HG03064 (cell line): ENCODE measurements at regions not wholly inside any gene's neighbourhood (a gene's known extent, or its start where the extent isn't known, plus 50 kb on each side); places are given as distances from the start of the nearest gene placed in this dataset.

ENCODE experiments used
- ATAC-seq: cut with Tn5 transposase; IDR thresholded peaks from one replicate; pipeline ENCODE4 v1.9.1; 2021; ENCODE audit warnings: low read depth; ENCODE audit not compliant: unreplicated experiment

- ATAC-seq: no peak
Measured at GRCh38 chr4:189050643-189051042, 890.0 kb upstream of the FRG1 start.

GRCh38 chr4:189053621-189054020 is 887.1 kb upstream of the FRG1 start:
- no peak for ATAC-seq

GRCh38 chr4:189060104-189060503 is 880.6 kb upstream of the FRG1 start:
- no peak for ATAC-seq

- ATAC-seq: no peak
Measured at GRCh38 chr4:189062047-189062820, 878.4 kb upstream of the FRG1 start.

- no peak for ATAC-seq
Measured at GRCh38 chr4:189069772-189070171, 870.9 kb upstream of the FRG1 start.

- no peak for ATAC-seq
Measured at GRCh38 chr4:189071241-189071640, 869.4 kb upstream of the FRG1 start.

GRCh38 chr4:189073739-189074138 is 866.9 kb upstream of the FRG1 start:
- ATAC-seq: no peak

- no peak for ATAC-seq
Measured at GRCh38 chr4:189081826-189082225, 858.8 kb upstream of the FRG1 start.

GRCh38 chr4:189083769-189084168 is 856.9 kb upstream of the FRG1 start:
- ATAC-seq: no peak

GRCh38 chr4:189084671-189085070 is 856.0 kb upstream of the FRG1 start:
- ATAC-seq: no peak

GRCh38 chr4:189087971-189088370 is 852.7 kb upstream of the FRG1 start:
- ATAC-seq: no peak

GRCh38 chr4:189088780-189089179 is 851.9 kb upstream of the FRG1 start:
- ATAC-seq: no peak

GRCh38 chr4:189090174-189090814 is 850.4 kb upstream of the FRG1 start:
- no peak for ATAC-seq

GRCh38 chr4:189092581-189092980 is 848.1 kb upstream of the FRG1 start:
- ATAC-seq: no peak

GRCh38 chr4:189096108-189096507 is 844.6 kb upstream of the FRG1 start:
- ATAC-seq: no peak

- no peak for ATAC-seq
Measured at GRCh38 chr4:189096717-189097116, 844.0 kb upstream of the FRG1 start.

GRCh38 chr4:189098932-189099696 is 841.6 kb upstream of the FRG1 start:
- ATAC-seq: no peak

- ATAC-seq: no peak
Measured at GRCh38 chr4:189113389-189113888, 827.2 kb upstream of the FRG1 start.

GRCh38 chr4:189117426-189117825 is 823.2 kb upstream of the FRG1 start:
- ATAC-seq: no peak

GRCh38 chr4:189121336-189121735 is 819.3 kb upstream of the FRG1 start:
- no peak for ATAC-seq

- no peak for ATAC-seq
Measured at GRCh38 chr4:189124149-189124758, 816.4 kb upstream of the FRG1 start.
